Astrocyte of the spinal cord (primary cell): ENCODE measurements at regions not wholly inside any gene's neighbourhood (a gene's known extent, or its start where the extent isn't known, plus 50 kb on each side); places are given as distances from the start of the nearest gene placed in this dataset.

Experiments
- DNase-seq: peaks from one replicate; pipeline ENCODE4 v3.0.0; 2011; ENCODE audit warnings: low read depth, low spot score
- H3K4me3 ChIP-seq: 2 replicates; pipeline ENCODE4 v1.5.1; 2011; ENCODE audit warnings: low read depth, mild to moderate bottlenecking, low read length, moderate library complexity
- CTCF ChIP-seq: IDR thresholded peaks from 2 replicates; pipeline ENCODE4 v1.5.1; 2012; ENCODE audit warnings: low read depth, mild to moderate bottlenecking, low read length, inconsistent platforms
- in situ Hi-C: cut with HindIII; loops from 2 replicates; pipeline ENCODE4 v1.10.0; 2017; ENCODE audit warnings: low sequenced_read_pairs

DNA sequence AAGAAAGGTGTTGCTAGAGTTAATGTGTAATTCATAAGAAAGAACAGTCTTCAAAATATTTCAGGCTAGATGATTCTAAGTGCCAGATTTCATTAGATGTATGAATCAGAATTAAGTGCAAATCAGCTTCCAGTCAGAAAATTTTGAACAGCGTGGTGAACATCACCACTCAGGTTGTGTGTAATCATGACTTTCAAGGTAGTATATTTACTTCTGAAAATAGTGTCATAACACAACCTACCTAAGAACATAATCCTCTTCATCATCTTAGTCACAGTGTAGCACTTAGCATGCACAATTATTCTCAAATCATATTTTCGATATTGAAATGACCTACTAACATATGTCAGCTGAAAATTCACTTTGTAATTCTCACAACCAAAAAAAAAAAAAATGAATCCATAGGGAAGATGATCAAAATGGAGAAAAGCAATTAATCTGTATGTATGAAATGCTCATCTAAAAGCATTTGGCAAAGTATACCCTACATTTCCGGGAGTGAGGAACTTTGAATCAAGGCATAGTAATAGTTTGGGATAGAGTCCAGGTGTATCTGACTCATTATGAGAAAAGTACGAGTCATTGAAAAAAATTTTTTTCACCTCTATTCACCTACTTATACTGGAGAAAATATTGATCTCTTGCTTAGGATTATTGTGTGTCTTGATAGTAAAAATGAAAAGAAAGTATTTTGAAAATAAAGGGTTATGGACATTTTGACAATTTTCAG is 221.8 kb upstream of the CHRM3 start:
- in situ Hi-C loops = no loop called here
- no peak for DNase-seq
- no peak overlapping the region for H3K4me3 ChIP-seq
- no peak for TF ChIP-seq CTCF

- H3K4me3 ChIP-seq = no peak overlapping the region
- in situ Hi-C loops = no loop called here
- no peak for TF ChIP-seq CTCF
- no peak for DNase-seq
These were observed 230.8 kb upstream of the CHRM3 start for GRCh38 chr1:239155466-239156091.

- in situ Hi-C loops = no loop called here
- no peak overlapping the region for H3K4me3 ChIP-seq
These were observed 234.4 kb upstream of the CHRM3 start for GRCh38 chr1:239151937-239152336.

GRCh38 chr1:239140968-239141367 is 245.4 kb upstream of the CHRM3 start:
- in situ Hi-C loops = no loop called here
- DNase-seq = no peak
- H3K4me3 ChIP-seq = no peak overlapping the region
- no peak for TF ChIP-seq CTCF

More at GRCh38 chr1:239151937-239152336, 234.4 kb upstream of the CHRM3 start:
- TF ChIP-seq CTCF = no peak
- DNase-seq = no peak

DNA sequence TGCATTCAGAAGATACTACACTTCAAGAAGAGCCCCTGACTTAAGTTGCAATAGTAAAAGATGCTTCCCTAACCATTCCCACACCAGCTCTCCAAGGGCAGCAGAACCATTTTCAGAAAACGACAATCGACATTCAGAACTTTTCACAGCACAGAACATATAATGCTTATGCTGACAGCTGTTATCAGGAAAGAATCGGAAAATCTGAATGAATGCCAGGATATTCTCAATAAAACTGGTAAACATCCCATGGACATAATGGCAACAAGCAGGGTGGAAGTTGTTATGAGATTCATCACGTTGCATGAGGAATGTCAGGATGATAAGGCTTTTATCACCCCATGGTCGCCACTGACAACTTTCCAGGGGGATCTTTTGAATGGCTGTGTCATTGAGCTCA is 246.6 kb upstream of the CHRM3 start:
- no peak overlapping the region for H3K4me3 ChIP-seq
- in situ Hi-C loops = no loop called here
- TF ChIP-seq CTCF = no peak
- DNase-seq = no peak

- no peak overlapping the region for H3K4me3 ChIP-seq
- TF ChIP-seq CTCF = no peak
- in situ Hi-C loops = no loop called here
- no peak for DNase-seq
These were observed 257.8 kb upstream of the CHRM3 start for GRCh38 chr1:239128541-239128940.
